ENCODE measurements at regions not wholly inside any gene's neighbourhood (a gene's known extent, or its start where the extent isn't known, plus 50 kb on each side); places are given as distances from the start of the nearest gene placed in this dataset.

- TF ChIP-seq HDGF (IDR thresholded peaks at IDR 0.05; ENCODE audit: borderline replicate concordance): no peak
- TF ChIP-seq CTBP1 (IDR thresholded peaks at IDR 0.05; ENCODE audit: borderline replicate concordance): no peak
Observed at GRCh38 chr16:80104401-80104800, 436.4 kb upstream of the DYNLRB2 start.
